Liver (tissue), 3 donors: ENCODE measurements at regions not wholly inside any gene's neighbourhood (a gene's known extent, or its start where the extent isn't known, plus 50 kb on each side); places are given as distances from the start of the nearest gene placed in this dataset.

Source experiments
- GABPA ChIP-seq, 2 donors: IDR thresholded peaks in 1 of 2; conservative IDR thresholded peaks in 1 of 2; 2 replicates each; pipeline ENCODE4 v1.6.1; 2016; ENCODE audit warnings: antibody characterized with exemption in 2 of 2, mild to moderate bottlenecking in 1 of 2, moderate library complexity in 1 of 2
- HNF4G ChIP-seq: IDR thresholded peaks from 2 replicates; pipeline ENCODE4 v1.6.1; 2016; ENCODE audit warnings: antibody characterized with exemption
- JUND ChIP-seq, 2 donors: IDR thresholded peaks; 2 replicates each; pipeline ENCODE4 v1.6.1; 2016; ENCODE audit warnings: antibody characterized with exemption in 2 of 2
- RAD21 ChIP-seq, 2 donors: IDR thresholded peaks; 2 replicates each; pipeline ENCODE4 v1.6.1; 2016; ENCODE audit warnings: antibody characterized with exemption in 2 of 2, mild to moderate bottlenecking in 2 of 2
- SP1 ChIP-seq: IDR thresholded peaks from 2 replicates; pipeline ENCODE4 v1.6.1; 2018; ENCODE audit warnings: antibody characterized with exemption, mild to moderate bottlenecking
- TAF1 ChIP-seq: conservative IDR thresholded peaks from 2 replicates; pipeline ENCODE4 v1.6.1; 2016; ENCODE audit warnings: antibody characterized with exemption, mild to moderate bottlenecking
- YY1 ChIP-seq: IDR thresholded peaks from 2 replicates; pipeline ENCODE4 v1.6.1; 2016; ENCODE audit warnings: antibody characterized with exemption, mild to moderate bottlenecking
- TF ChIP-seq, protein P1 (sequence below): fragments of 150-350 bp; IDR thresholded peaks from 2 replicates; pipeline ENCODE4 v1.5.1; 2017; ENCODE audit warnings: improper control_type of control experiment, low read depth, low read length; ENCODE audit not compliant: missing input control
- TF ChIP-seq, protein P2 (sequence below): IDR thresholded peaks from 2 replicates; pipeline ENCODE4 v1.6.1; 2016; ENCODE audit warnings: antibody characterized with exemption
- TF ChIP-seq, protein P3 (sequence below): IDR thresholded peaks from 2 replicates; pipeline ENCODE4 v1.6.1; 2016; ENCODE audit warnings: antibody characterized with exemption, mild to moderate bottlenecking
- TF ChIP-seq, protein P4 (sequence below): IDR thresholded peaks from 2 replicates; pipeline ENCODE4 v1.6.1; 2016; ENCODE audit warnings: antibody characterized with exemption
- TF ChIP-seq, protein P5 (sequence below): IDR thresholded peaks from 2 replicates; pipeline ENCODE4 v1.6.1; 2016; ENCODE audit warnings: antibody characterized with exemption
- donor health status: healthy.
- donor health status: healthy.

DNA sequence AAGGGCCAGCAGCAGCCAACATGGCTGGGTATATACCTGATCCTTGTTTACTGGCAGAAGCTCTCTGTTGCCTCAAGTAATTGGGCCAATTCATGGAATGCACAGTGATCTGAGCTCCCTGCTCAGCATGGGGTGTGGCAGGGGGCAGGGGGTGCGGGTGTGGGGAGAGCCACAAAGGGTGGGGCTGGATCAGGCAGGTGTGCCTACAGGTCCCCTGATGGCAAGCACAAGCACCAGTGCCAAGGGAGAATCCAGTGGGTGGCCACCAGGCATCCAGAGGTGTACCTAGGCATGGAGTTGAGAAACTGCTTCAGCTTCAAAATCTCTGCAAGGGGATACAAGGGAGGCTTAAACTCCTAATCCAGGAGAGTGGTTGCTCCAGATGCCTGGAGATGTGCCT lies 235.8 kb upstream of the TLE4 start:
- TF ChIP-seq, protein P1, sequence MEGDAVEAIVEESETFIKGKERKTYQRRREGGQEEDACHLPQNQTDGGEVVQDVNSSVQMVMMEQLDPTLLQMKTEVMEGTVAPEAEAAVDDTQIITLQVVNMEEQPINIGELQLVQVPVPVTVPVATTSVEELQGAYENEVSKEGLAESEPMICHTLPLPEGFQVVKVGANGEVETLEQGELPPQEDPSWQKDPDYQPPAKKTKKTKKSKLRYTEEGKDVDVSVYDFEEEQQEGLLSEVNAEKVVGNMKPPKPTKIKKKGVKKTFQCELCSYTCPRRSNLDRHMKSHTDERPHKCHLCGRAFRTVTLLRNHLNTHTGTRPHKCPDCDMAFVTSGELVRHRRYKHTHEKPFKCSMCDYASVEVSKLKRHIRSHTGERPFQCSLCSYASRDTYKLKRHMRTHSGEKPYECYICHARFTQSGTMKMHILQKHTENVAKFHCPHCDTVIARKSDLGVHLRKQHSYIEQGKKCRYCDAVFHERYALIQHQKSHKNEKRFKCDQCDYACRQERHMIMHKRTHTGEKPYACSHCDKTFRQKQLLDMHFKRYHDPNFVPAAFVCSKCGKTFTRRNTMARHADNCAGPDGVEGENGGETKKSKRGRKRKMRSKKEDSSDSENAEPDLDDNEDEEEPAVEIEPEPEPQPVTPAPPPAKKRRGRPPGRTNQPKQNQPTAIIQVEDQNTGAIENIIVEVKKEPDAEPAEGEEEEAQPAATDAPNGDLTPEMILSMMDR: no peak
- TF ChIP-seq, protein P2, sequence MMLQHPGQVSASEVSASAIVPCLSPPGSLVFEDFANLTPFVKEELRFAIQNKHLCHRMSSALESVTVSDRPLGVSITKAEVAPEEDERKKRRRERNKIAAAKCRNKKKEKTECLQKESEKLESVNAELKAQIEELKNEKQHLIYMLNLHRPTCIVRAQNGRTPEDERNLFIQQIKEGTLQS: no peak
- TF ChIP-seq RAD21 (IDR thresholded peaks at IDR 0.05) (no peak), YY1 (no peak), TAF1 (no peak), SP1 (no peak), GABPA (IDR thresholded peaks at IDR 0.05 in 1 of 2, conservative IDR thresholded peaks at IDR 0.05 in 1 of 2) (no peak), JUND (IDR thresholded peaks at IDR 0.05) (no peak), HNF4G (no peak)
- TF ChIP-seq, protein P3, sequence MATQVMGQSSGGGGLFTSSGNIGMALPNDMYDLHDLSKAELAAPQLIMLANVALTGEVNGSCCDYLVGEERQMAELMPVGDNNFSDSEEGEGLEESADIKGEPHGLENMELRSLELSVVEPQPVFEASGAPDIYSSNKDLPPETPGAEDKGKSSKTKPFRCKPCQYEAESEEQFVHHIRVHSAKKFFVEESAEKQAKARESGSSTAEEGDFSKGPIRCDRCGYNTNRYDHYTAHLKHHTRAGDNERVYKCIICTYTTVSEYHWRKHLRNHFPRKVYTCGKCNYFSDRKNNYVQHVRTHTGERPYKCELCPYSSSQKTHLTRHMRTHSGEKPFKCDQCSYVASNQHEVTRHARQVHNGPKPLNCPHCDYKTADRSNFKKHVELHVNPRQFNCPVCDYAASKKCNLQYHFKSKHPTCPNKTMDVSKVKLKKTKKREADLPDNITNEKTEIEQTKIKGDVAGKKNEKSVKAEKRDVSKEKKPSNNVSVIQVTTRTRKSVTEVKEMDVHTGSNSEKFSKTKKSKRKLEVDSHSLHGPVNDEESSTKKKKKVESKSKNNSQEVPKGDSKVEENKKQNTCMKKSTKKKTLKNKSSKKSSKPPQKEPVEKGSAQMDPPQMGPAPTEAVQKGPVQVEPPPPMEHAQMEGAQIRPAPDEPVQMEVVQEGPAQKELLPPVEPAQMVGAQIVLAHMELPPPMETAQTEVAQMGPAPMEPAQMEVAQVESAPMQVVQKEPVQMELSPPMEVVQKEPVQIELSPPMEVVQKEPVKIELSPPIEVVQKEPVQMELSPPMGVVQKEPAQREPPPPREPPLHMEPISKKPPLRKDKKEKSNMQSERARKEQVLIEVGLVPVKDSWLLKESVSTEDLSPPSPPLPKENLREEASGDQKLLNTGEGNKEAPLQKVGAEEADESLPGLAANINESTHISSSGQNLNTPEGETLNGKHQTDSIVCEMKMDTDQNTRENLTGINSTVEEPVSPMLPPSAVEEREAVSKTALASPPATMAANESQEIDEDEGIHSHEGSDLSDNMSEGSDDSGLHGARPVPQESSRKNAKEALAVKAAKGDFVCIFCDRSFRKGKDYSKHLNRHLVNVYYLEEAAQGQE: no peak
- TF ChIP-seq, protein P4, sequence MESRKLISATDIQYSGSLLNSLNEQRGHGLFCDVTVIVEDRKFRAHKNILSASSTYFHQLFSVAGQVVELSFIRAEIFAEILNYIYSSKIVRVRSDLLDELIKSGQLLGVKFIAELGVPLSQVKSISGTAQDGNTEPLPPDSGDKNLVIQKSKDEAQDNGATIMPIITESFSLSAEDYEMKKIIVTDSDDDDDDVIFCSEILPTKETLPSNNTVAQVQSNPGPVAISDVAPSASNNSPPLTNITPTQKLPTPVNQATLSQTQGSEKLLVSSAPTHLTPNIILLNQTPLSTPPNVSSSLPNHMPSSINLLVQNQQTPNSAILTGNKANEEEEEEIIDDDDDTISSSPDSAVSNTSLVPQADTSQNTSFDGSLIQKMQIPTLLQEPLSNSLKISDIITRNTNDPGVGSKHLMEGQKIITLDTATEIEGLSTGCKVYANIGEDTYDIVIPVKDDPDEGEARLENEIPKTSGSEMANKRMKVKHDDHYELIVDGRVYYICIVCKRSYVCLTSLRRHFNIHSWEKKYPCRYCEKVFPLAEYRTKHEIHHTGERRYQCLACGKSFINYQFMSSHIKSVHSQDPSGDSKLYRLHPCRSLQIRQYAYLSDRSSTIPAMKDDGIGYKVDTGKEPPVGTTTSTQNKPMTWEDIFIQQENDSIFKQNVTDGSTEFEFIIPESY: no peak
- TF ChIP-seq, protein P5, sequence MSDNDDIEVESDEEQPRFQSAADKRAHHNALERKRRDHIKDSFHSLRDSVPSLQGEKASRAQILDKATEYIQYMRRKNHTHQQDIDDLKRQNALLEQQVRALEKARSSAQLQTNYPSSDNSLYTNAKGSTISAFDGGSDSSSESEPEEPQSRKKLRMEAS: no peak
